RWPE2 (cell line): ENCODE measurements at regions not wholly inside any gene's neighbourhood (a gene's known extent, or its start where the extent isn't known, plus 50 kb on each side); places are given as distances from the start of the nearest gene placed in this dataset.

Experiments used
- ATAC-seq: fragments of 200-7000 bp; cut with Tn5 transposase; 3 replicates; pipeline ENCODE4 v1.9.1; 2021; ENCODE audit warnings: low read depth
- DNase-seq: peaks from one replicate; pipeline ENCODE4 v3.0.0-alpha.2; 2020; ENCODE audit warnings: low spot score
- H3K27ac ChIP-seq: fragments of 450-650 bp; 2 replicates; pipeline ENCODE4 v1.5.1; 2017; ENCODE audit warnings: mild to moderate bottlenecking; ENCODE audit not compliant: poor library complexity, severe bottlenecking
- H3K27me3 ChIP-seq: fragments of 250-450 bp; sonication (Bioruptor Pico); 2 replicates; pipeline ENCODE4 v1.5.1; 2021; ENCODE audit warnings: mild to moderate bottlenecking, moderate library complexity; ENCODE audit not compliant: insufficient read depth, poor library complexity, severe bottlenecking
- H3K36me3 ChIP-seq: fragments of 250-450 bp; sonication (Bioruptor Pico); 2 replicates; pipeline ENCODE4 v1.5.1; 2020; ENCODE audit warnings: low read depth, mild to moderate bottlenecking, moderate library complexity
- H3K4me1 ChIP-seq: fragments of 250-450 bp; sonication (Bioruptor Pico); 2 replicates; pipeline ENCODE4 v1.5.1; 2021; ENCODE audit warnings: mild to moderate bottlenecking, moderate library complexity; ENCODE audit not compliant: insufficient read depth, poor library complexity, severe bottlenecking
- H3K4me3 ChIP-seq: fragments of 250-450 bp; sonication (Bioruptor Pico); 2 replicates; pipeline ENCODE4 v1.5.1; 2021; ENCODE audit warnings: mild to moderate bottlenecking, moderate library complexity; ENCODE audit not compliant: severe bottlenecking
- H3K9me3 ChIP-seq: fragments of 250-450 bp; sonication (Bioruptor Pico); 2 replicates; pipeline ENCODE4 v1.5.1; 2021; ENCODE audit warnings: mild to moderate bottlenecking, moderate library complexity; ENCODE audit not compliant: severe bottlenecking
- TF ChIP-seq, protein P1 (sequence below): fragments of 450-650 bp; IDR thresholded peaks from one replicate; pipeline ENCODE4 v1.5.1; 2017; ENCODE audit warnings: mild to moderate bottlenecking, moderate library complexity; ENCODE audit not compliant: poor library complexity, severe bottlenecking

DNA sequence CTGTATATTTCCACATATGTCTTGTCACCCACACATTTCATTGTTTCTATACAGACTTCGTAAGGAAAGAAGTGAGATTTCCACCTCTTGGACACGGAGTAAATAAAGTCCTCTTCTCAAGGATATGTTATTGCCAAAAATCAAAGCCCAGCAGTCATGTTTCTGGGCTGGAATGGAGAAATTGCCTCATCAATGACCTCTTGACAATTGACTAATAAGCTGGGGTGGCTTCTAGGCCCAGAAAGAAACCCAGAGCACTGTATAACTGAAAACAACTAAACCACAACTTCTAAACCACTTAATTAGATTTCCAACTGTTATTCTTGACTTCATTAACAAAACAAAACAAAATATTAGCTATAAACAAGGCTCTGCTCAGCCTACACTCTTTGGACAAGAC is 56.4 kb upstream of the SLC24A5 start:
- ATAC-seq, result no peak
- H3K4me1 ChIP-seq, result peaks cover 5% of the 10 kb centered on the region
- no peak overlapping the region for H3K4me3 ChIP-seq
- no peak overlapping the region for H3K27ac ChIP-seq
- TF ChIP-seq, protein P1, sequence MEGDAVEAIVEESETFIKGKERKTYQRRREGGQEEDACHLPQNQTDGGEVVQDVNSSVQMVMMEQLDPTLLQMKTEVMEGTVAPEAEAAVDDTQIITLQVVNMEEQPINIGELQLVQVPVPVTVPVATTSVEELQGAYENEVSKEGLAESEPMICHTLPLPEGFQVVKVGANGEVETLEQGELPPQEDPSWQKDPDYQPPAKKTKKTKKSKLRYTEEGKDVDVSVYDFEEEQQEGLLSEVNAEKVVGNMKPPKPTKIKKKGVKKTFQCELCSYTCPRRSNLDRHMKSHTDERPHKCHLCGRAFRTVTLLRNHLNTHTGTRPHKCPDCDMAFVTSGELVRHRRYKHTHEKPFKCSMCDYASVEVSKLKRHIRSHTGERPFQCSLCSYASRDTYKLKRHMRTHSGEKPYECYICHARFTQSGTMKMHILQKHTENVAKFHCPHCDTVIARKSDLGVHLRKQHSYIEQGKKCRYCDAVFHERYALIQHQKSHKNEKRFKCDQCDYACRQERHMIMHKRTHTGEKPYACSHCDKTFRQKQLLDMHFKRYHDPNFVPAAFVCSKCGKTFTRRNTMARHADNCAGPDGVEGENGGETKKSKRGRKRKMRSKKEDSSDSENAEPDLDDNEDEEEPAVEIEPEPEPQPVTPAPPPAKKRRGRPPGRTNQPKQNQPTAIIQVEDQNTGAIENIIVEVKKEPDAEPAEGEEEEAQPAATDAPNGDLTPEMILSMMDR, result no peak
- H3K9me3 ChIP-seq, result no peaks in the 10 kb centered on the region
- DNase-seq, result no peak
- H3K36me3 ChIP-seq, result no peaks in the 10 kb centered on the region
- H3K27me3 ChIP-seq, result no peaks in the 10 kb centered on the region

DNA sequence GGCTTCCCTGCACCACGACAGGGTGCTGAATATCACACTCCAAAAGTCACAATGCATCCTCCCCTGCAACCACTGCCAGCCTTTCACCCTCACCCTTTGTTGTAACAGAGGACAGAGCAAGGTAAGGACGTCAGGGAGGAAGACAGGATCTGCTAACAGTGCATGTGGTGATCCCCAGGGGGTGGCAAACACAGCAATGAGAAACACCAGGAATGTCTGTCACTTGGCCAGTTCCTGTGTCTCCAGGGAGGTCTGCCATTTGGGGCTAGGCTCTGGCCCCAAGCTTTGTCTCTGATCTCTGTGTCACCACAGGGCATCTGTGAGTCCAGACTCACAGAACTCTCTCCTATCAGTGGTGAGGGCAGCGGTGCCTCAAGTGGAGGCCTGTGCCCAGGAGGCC is 54.3 kb upstream of the SLC24A5 start:
- Histone ChIP-seq H3K27me3 (no peaks in the 10 kb centered on the region), H3K27ac (no peak overlapping the region), H3K4me1 (peaks cover 5% of the 10 kb centered on the region), H3K9me3 (no peaks in the 10 kb centered on the region), H3K4me3 (no peak overlapping the region), H3K36me3 (no peaks in the 10 kb centered on the region)
- no peak for ATAC-seq
- TF ChIP-seq, protein P1, result no peak
- no peak for DNase-seq
